BJ (cell line): ENCODE measurements at regions not wholly inside any gene's neighbourhood (a gene's known extent, or its start where the extent isn't known, plus 50 kb on each side); places are given as distances from the start of the nearest gene placed in this dataset.

Experiments
- CTCF ChIA-PET: fragments of 350-600 bp; formaldehyde crosslinking; extraction: SDS; loops from one replicate; lab custom pipeline; 2021; ENCODE audit warnings: antibody characterized with exemption, inconsistent platforms; lab: Yijun Ruan, JAX
- POLR2A ChIA-PET: fragments of 300-600 bp; sonication (Branson Sonifier 250); formaldehyde crosslinking; extraction: SDS; loops from one replicate; lab custom pipeline; 2021; ENCODE audit warnings: antibody characterized with exemption; lab: Charles Lee
- DNase-seq: peaks from one replicate; pipeline ENCODE4 v3.0.0-alpha.2; 2011; ENCODE audit warnings: low read depth
- H3K27me3 ChIP-seq: 2 replicates; pipeline ENCODE4 v1.6.0; 2011; ENCODE audit warnings: low read length; ENCODE audit not compliant: control insufficient read depth, insufficient read depth
- H3K36me3 ChIP-seq: 2 replicates; pipeline ENCODE4 v1.5.1; 2011; ENCODE audit warnings: low read length; ENCODE audit not compliant: control insufficient read depth, insufficient read depth
- H3K4me3 ChIP-seq: 2 replicates; pipeline ENCODE4 v1.5.1; 2011; ENCODE audit warnings: low read depth, mild to moderate bottlenecking, control low read depth, low read length
- TF ChIP-seq, protein P1 (sequence below): IDR thresholded peaks from 2 replicates; pipeline ENCODE4 v1.5.1; 2011; ENCODE audit warnings: low read depth, mild to moderate bottlenecking, control low read depth, inconsistent platforms, low read length, moderate library complexity; ENCODE audit not compliant: insufficient read depth

DNA sequence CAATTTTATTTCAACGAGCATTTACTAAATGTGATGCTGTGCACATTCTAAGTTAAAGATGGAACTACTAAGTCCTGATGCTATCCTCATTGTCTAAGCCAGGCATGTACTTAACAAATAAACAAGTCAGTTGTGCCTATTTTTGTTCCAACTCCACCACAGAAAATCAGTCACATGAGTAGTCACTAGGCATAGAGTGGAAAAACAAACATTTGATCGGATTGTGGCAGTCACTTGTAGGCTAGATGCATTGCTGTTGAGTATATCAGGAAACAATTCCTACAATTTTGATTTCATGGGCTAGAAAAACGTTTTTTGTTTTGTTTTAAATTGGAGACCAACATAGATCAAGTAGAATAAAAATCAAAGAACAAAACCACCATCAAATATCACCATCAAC lies 177.6 kb upstream of the SLC25A13 start:
- no peak overlapping the region for H3K4me3 ChIP-seq
- no peaks in the 10 kb centered on the region for H3K36me3 ChIP-seq
- DNase-seq, result no peak
- TF ChIP-seq, protein P1, sequence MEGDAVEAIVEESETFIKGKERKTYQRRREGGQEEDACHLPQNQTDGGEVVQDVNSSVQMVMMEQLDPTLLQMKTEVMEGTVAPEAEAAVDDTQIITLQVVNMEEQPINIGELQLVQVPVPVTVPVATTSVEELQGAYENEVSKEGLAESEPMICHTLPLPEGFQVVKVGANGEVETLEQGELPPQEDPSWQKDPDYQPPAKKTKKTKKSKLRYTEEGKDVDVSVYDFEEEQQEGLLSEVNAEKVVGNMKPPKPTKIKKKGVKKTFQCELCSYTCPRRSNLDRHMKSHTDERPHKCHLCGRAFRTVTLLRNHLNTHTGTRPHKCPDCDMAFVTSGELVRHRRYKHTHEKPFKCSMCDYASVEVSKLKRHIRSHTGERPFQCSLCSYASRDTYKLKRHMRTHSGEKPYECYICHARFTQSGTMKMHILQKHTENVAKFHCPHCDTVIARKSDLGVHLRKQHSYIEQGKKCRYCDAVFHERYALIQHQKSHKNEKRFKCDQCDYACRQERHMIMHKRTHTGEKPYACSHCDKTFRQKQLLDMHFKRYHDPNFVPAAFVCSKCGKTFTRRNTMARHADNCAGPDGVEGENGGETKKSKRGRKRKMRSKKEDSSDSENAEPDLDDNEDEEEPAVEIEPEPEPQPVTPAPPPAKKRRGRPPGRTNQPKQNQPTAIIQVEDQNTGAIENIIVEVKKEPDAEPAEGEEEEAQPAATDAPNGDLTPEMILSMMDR, result no peak
- ChIA-PET POLR2A (no interaction called here), CTCF (interaction anchor here (0.5 kb wide), 1 partner anchor 22 kb away, joined by 3 read pairs; no protein-coding TSS in a partner anchor)
- H3K27me3 ChIP-seq, result no peaks in the 10 kb centered on the region

DNA sequence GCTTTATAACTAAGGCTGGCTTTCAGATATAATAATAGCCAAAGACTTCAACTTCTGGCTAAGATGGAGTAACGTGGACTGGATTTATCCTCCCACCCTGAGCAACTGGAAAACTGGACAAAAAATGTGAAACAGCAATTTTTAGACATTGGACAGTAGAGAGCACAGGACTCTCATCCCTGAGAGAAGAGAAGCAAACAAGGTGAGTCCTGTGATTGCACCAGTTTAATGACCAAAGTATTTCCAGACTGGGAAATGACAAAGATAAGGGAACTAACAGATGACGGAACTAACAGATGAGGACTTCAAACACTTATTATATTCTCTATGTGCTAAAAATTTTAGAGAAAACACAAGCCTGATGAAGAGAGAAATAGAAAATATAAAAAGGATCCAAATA lies 175.7 kb upstream of the SLC25A13 start:
- TF ChIP-seq, protein P1, result no peak

DNA sequence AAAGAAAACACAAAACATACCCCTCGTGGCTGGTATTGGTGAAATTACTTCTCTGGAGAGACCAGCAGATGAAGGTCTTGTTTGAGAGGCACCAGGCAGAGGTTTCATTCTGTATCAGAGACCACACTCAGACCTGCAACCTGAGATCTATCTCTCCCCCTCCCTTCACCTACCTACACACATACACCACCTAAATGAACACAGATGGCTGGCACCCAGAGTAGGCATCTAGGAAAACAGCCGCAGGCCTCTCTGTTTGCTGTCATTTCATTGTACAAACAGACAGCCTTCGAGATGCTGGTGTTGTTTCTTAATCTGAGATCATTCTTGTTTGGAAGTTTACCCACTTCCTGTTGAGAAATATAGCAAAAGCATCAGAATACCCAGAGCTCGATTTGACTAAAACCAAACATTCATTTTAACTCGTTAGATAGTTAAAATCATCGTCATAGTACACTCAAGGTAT lies 173.9 kb upstream of the SLC25A13 start:
- CTCF ChIA-PET, result no interaction called here
- POLR2A ChIA-PET, result no interaction called here
- no peaks in the 10 kb centered on the region for H3K36me3 ChIP-seq
- DNase-seq, result no peak
- no peak overlapping the region for H3K4me3 ChIP-seq
- H3K27me3 ChIP-seq, result no peaks in the 10 kb centered on the region
- TF ChIP-seq, protein P1, result no peak

More for the DNA sequence above, 175.7 kb upstream of the SLC25A13 start:
- no peaks in the 10 kb centered on the region for H3K36me3 ChIP-seq
- no peaks in the 10 kb centered on the region for H3K27me3 ChIP-seq
- no peak for DNase-seq
- ChIA-PET POLR2A (no interaction called here), CTCF (no interaction called here)
- H3K4me3 ChIP-seq, result no peak overlapping the region

DNA sequence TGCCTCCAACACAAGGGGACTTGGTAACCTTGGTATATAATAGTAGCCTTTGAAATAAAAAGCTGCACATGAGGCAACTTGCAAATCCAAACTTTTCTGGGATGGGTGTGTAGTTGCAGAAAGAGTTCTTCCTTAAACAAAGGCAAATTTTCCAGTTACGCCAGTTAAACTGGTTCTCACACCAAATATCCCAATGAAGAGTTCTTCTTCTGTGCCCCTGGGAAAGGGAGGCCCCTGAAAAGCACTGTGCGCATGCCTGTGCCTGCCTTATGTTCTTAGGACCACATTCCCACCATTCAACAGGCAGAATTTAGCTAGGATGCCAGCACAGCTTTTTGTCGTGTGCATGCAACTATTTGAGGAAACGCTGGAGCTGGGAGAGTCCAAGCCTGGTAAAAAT lies 164.8 kb upstream of the SLC25A13 start:
- no peak for DNase-seq
- ChIA-PET CTCF (no interaction called here), POLR2A (no interaction called here)
- Histone ChIP-seq H3K27me3 (no peaks in the 10 kb centered on the region), H3K4me3 (no peak overlapping the region), H3K36me3 (no peaks in the 10 kb centered on the region)
- TF ChIP-seq, protein P1, result no peak

DNA sequence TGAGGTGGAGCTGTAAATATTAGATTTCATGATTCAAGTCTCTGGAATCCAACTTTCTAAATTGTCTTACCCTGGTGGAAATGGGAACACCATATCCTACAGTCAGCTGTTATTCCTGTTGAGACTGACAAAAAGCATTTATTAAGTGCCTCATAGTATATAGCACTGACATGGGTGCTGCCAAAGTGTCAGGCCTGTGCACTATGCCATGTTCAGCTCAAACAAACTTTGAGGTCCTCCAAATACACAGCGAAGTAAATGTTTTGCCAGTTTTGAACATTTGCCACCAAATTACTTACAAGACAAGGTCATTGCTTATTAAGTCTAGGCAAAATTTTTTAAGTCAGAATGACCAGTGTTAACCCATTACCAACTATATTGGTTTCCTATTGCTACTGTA lies 162.9 kb upstream of the SLC25A13 start:
- no peak for DNase-seq
- no peaks in the 10 kb centered on the region for H3K36me3 ChIP-seq
- ChIA-PET POLR2A (no interaction called here), CTCF (interaction anchor here (0.8 kb wide), 1 partner anchor 9 kb away, joined by 3 read pairs; no protein-coding TSS in a partner anchor)
- H3K27me3 ChIP-seq, result no peaks in the 10 kb centered on the region
- TF ChIP-seq, protein P1, result no peak
- H3K4me3 ChIP-seq, result no peak overlapping the region
